ENCODE measurements at regions not wholly inside any gene's neighbourhood (a gene's known extent, or its start where the extent isn't known, plus 50 kb on each side); places are given as distances from the start of the nearest gene placed in this dataset.

- no peak for DNase-seq
- TF ChIP-seq CTCF (IDR thresholded peaks at IDR 0.05) = no peak
- Histone ChIP-seq H3K36me3 (ENCODE audit: insufficient read depth in 1 of 2, low read depth in 1 of 2) (no peaks in the 10 kb centered on the region), H3K27me3 (ENCODE audit: insufficient read depth in 3 of 3, low read length in 2 of 3) (no peaks in the 10 kb centered on the region), H3K4me1 (peaks cover 6% of the 10 kb centered on the region), H3K27ac (no peak overlapping the region), H3K9me3 (no peaks in the 10 kb centered on the region), H3K4me3 (no peak overlapping the region)
- intact Hi-C loops (cut with DNase I) = no loop called here
- 69 to 78% (median 76%) methylated on average over 7 of the region's 7 CpGs for WGBS, 3 donors
- no peak for ATAC-seq
Measured at GRCh38 chr2:172374318-172375240, 52.8 kb upstream of the ITGA6 start.

- no peak overlapping the region for H3K4me3 ChIP-seq
- no peak for TF ChIP-seq CTCF (IDR thresholded peaks at IDR 0.05)
- H3K4me1 ChIP-seq = peaks cover 6% of the 10 kb centered on the region
- no peak for DNase-seq
- no peak overlapping the region for H3K27ac ChIP-seq
- intact Hi-C loops (cut with DNase I) = no loop called here
- no peaks in the 10 kb centered on the region for H3K36me3 ChIP-seq (ENCODE audit: insufficient read depth in 1 of 2, low read depth in 1 of 2)
- no peak for ATAC-seq
- H3K27me3 ChIP-seq (ENCODE audit: insufficient read depth in 3 of 3, low read length in 2 of 3) = no peaks in the 10 kb centered on the region
- no peaks in the 10 kb centered on the region for H3K9me3 ChIP-seq
- 26 to 51% (median 27%) methylated on average over 2 of the region's 2 CpGs for WGBS, 3 donors
Measured at GRCh38 chr2:172375251-172375650, 52.1 kb upstream of the ITGA6 start.

- TF ChIP-seq CTCF (IDR thresholded peaks at IDR 0.05) = no peak
- Histone ChIP-seq H3K27me3 (ENCODE audit: insufficient read depth in 3 of 3, low read length in 2 of 3) (no peaks in the 10 kb centered on the region), H3K36me3 (ENCODE audit: insufficient read depth in 1 of 2, low read depth in 1 of 2) (no peaks in the 10 kb centered on the region), H3K4me3 (no peak overlapping the region), H3K27ac (no peak overlapping the region), H3K9me3 (no peaks in the 10 kb centered on the region), H3K4me1 (peaks cover 6% of the 10 kb centered on the region)
- intact Hi-C loops (cut with DNase I) = no loop called here
- WGBS, 3 donors = 76 to 96% (median 85%) methylated on average over 5 of the region's 5 CpGs
- DNase-seq (no peak), ATAC-seq (no peak)
Measured at GRCh38 chr2:172376016-172376415, 51.4 kb upstream of the ITGA6 start.

- no peak for TF ChIP-seq CTCF (IDR thresholded peaks at IDR 0.05)
- Histone ChIP-seq H3K36me3 (ENCODE audit: insufficient read depth in 1 of 2, low read depth in 1 of 2) (no peaks in the 10 kb centered on the region), H3K9me3 (no peaks in the 10 kb centered on the region), H3K4me1 (peaks cover 6% of the 10 kb centered on the region), H3K27me3 (ENCODE audit: insufficient read depth in 3 of 3, low read length in 2 of 3) (no peaks in the 10 kb centered on the region), H3K4me3 (no peak overlapping the region), H3K27ac (no peak overlapping the region)
- intact Hi-C loops (cut with DNase I) = no loop called here
- 44 to 53% (median 47%) methylated on average over 5 of the region's 5 CpGs for WGBS, 3 donors
- ATAC-seq = no peak
- no peak for DNase-seq
Measured at GRCh38 chr2:172376505-172377125, 50.8 kb upstream of the ITGA6 start.
